Natural killer cell treated with Interleukin-12 subunit alpha and Interleukin-12 subunit beta and Interleukin-15 and Interleukin-18, amount 100 ng/mL, for 72 hours (primary cell): ENCODE measurements at regions not wholly inside any gene's neighbourhood (a gene's known extent, or its start where the extent isn't known, plus 50 kb on each side); places are given as distances from the start of the nearest gene placed in this dataset.

Source experiments
- ATAC-seq, 2 donors: fragments of 150-1000 bp; cut with Tn5 transposase in 1 of 2; sonication (Bioruptor Pico), chemical (Tn5 transposase) in 1 of 2; 2 replicates each; pipeline ENCODE4 v1.10.0; 2021
- DNase-seq: peaks from one replicate; pipeline ENCODE4 v3.0.0; 2022; ENCODE audit warnings: low spot score
- H3K27ac Mint-ChIP-seq, 2 donors: 1 replicate in 1 of 2; 2 replicates in 1 of 2; pipeline ENCODE4 v1.8.0; 2022; ENCODE audit warnings: mixed read lengths in 2 of 2, mild to moderate bottlenecking in 1 of 2, moderate library complexity in 1 of 2
- H3K27me3 Mint-ChIP-seq, 2 donors: 1 replicate in 1 of 2; 2 replicates in 1 of 2; pipeline ENCODE4 v1.8.0; 2022; ENCODE audit warnings: mixed read lengths in 2 of 2
- H3K36me3 Mint-ChIP-seq: one replicate; pipeline ENCODE4 v1.8.0; 2022; ENCODE audit warnings: mixed read lengths
- H3K4me1 Mint-ChIP-seq, 2 donors: 1 replicate in 1 of 2; 2 replicates in 1 of 2; pipeline ENCODE4 v1.8.0; 2022; ENCODE audit warnings: low read depth in 2 of 2, mixed read lengths in 2 of 2, mild to moderate bottlenecking in 1 of 2
- H3K4me3 Mint-ChIP-seq: one replicate; pipeline ENCODE4 v1.8.0; 2022; ENCODE audit warnings: mixed read lengths
- H3K9me3 Mint-ChIP-seq: 2 replicates; pipeline ENCODE4 v1.8.0; 2022; ENCODE audit warnings: mixed read lengths

DNA sequence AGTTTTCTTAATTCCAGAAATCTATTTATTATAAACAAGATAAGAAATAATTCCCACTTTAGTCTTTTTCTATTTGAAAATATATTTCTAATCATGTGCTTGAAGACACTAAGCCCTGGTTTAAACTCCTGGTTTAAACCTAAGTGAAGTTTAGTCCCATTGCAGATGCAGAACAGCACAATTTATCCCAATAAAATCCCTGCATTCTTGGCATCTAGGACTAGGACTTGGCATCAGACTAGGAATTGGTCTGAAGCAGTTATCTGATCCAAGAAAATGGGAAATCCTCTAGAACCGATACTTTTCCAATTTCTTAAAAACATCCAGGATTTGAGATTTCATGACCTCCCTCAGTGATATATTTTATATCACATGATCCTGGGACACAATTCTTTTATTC, 168.8 kb upstream of the VEPH1 start:
- no peaks in the 10 kb centered on the region for H3K36me3 Mint-ChIP-seq
- no peak overlapping the region for H3K27ac Mint-ChIP-seq
- no peak for DNase-seq
- no peaks in the 10 kb centered on the region for H3K9me3 Mint-ChIP-seq
- no peak for ATAC-seq
- H3K27me3 Mint-ChIP-seq, result no peaks in the 10 kb centered on the region
- no peak overlapping the region for H3K4me3 Mint-ChIP-seq
- H3K4me1 Mint-ChIP-seq, result no peaks in the 10 kb centered on the region

DNA sequence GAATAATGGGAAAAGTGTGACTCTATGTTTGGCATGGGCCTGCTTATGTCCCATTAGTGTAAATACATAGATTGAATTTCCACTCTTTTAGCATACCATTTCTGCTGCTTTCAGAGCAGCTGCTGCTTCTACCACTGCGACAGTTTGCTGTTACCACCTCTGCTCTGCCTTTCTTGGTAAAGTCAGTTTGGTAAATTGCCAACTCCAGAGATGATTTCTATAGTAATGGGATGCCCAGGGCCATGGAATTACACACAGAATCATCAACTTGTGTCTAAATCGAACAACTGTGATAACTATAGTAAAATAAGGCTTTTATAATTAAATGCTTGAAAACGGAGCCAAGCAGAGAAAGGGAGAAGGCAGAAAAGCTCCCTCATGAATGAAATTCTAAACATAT, 168.4 kb upstream of the VEPH1 start:
- H3K36me3 Mint-ChIP-seq, result no peaks in the 10 kb centered on the region
- DNase-seq, result no peak
- H3K27ac Mint-ChIP-seq, result no peak overlapping the region
- no peaks in the 10 kb centered on the region for H3K4me1 Mint-ChIP-seq
- no peaks in the 10 kb centered on the region for H3K27me3 Mint-ChIP-seq
- no peaks in the 10 kb centered on the region for H3K9me3 Mint-ChIP-seq
- H3K4me3 Mint-ChIP-seq, result no peak overlapping the region
- no peak for ATAC-seq

DNA sequence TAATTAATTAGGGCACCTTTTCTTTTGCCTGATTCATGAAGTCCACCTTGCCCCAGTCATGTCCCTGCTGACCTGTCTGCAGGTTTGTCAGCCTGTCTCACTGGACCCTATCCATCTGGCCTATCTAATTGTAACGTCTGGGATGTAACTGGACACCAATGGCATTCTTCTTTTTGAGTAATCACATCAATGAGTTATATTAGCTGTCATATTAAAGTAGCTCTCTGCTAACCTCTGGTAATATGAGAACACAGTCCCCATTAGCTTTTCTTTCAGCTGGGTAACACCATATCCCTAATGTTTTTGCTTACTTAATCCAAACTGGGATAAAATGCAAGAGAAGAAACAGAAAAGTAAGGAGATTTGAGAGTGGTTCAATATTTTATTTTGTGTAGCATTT, 166.2 kb upstream of the VEPH1 start:
- no peak for ATAC-seq
- no peaks in the 10 kb centered on the region for H3K9me3 Mint-ChIP-seq
- no peaks in the 10 kb centered on the region for H3K27me3 Mint-ChIP-seq
- H3K4me3 Mint-ChIP-seq, result no peak overlapping the region
- no peak for DNase-seq
- H3K4me1 Mint-ChIP-seq, result no peaks in the 10 kb centered on the region
- no peaks in the 10 kb centered on the region for H3K36me3 Mint-ChIP-seq
- H3K27ac Mint-ChIP-seq, result no peak overlapping the region

DNA sequence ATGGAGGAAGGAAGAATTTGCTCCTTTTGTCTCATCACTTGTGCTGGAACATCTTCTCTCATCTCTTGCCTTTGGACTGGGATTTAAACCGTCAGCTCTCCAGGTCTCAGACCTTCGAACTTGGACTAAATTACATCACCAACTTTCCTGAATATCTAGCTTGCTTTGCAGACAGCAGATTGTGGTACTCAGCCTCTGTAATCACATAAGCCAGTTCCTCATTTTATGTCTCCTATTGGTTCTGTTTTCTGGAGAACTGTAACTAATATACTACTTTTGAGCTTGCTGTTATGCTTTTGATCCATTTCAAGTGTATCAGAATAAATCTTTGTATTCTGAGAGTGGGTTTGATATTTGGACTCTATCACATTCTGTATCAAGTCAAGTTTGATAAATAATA, 164.3 kb upstream of the VEPH1 start:
- no peak overlapping the region for H3K4me3 Mint-ChIP-seq
- ATAC-seq, result no peak
- H3K9me3 Mint-ChIP-seq, result peaks cover 2% of the 10 kb centered on the region
- DNase-seq, result no peak
- H3K4me1 Mint-ChIP-seq, result no peaks in the 10 kb centered on the region
- no peak overlapping the region for H3K27ac Mint-ChIP-seq
- no peaks in the 10 kb centered on the region for H3K36me3 Mint-ChIP-seq
- H3K27me3 Mint-ChIP-seq, result no peaks in the 10 kb centered on the region

DNA sequence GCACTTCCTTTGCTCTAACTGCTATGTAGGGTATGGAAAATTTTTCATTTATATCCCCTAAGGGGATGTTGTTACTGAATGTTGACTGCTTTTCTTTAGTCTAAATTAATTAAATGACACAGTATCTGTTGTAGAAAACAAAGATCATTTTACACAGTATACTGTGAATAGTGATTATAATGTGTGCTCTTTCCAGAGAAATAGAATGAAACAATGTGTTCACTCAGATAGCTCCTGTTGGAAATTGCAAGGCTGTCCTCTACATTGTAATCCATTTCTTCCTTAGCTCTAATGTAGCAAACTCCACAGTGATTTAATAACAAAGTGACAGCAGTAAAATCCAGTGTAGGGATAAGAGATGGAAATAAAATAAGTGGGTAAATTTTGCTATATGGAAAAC, 159.0 kb upstream of the VEPH1 start:
- Mint-ChIP-seq H3K36me3 (no peaks in the 10 kb centered on the region), H3K9me3 (peaks cover 2% of the 10 kb centered on the region), H3K27ac (no peak overlapping the region), H3K4me3 (no peak overlapping the region), H3K27me3 (peaks cover 0 to 2% of the 10 kb centered on the region in 2 donors), H3K4me1 (no peaks in the 10 kb centered on the region)
- DNase-seq (no peak), ATAC-seq (no peak)

DNA sequence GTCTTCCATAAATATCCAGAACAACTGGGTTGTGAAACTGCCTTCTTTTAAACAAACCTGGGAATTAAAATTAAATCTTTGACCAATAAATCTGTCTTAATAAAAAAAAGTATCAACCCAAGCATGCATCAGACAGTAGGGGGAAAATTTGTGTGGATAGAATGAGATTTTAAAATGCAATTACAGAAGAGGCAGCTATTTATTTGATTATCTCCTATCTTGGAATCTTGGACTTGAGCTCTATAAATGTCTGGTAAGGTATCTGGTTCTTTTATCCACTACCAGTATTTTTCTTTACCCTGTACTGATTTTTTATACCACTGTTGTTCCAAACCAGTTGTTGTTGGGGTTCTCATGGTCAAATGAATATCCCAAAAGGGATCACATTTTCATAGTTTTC, 157.6 kb upstream of the VEPH1 start:
- Mint-ChIP-seq H3K36me3 (no peaks in the 10 kb centered on the region), H3K4me3 (no peak overlapping the region), H3K9me3 (peaks cover 4% of the 10 kb centered on the region), H3K4me1 (no peaks in the 10 kb centered on the region), H3K27me3 (peaks cover under 1 to 6% of the 10 kb centered on the region in 2 donors), H3K27ac (no peak overlapping the region)
- ATAC-seq (no peak), DNase-seq (no peak)

DNA sequence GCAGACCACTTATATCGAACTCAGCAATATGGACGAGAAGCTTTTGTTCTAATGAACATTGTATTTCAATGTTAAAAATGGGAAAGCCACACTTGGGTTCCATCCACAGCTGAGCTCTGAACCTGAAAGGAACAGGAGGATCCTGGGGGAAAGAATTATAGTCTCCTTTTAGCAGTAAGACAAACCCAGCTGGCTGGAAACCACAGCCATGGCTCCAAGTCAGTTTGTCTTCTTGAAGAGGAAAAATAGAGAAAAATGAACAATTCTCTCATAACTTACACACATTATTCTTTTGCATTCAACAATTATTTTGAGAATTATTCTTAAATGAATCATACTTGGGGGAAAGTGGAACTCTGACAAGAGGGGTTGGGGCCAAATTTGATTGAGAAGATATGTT, 149.2 kb upstream of the VEPH1 start:
- Mint-ChIP-seq H3K36me3 (no peaks in the 10 kb centered on the region), H3K4me3 (no peak overlapping the region), H3K9me3 (peaks cover 4% of the 10 kb centered on the region), H3K27me3 (peaks cover 2 to 5% of the 10 kb centered on the region in 2 donors), H3K27ac (no peak overlapping the region), H3K4me1 (no peaks in the 10 kb centered on the region)
- no peak for DNase-seq
- ATAC-seq, result no peak

DNA sequence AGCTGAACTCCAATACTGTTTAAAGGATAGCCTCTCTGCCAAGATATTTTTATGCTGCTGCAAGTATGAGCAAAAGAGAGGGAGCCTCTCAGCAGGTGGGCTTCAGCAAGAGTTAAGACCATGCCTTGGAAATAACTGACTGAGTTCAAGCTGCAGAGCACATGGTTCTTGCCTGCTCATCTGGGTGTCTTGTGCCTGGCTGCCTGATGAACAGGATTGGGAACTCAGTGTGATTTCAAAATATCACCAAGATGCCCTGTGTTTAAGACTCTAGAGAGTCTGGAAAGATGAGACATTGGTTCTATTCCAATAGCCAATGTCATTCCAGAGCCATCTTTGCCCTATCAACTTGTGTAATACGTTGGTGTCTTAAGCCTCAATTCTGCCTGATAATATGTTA, 147.5 kb upstream of the VEPH1 start:
- H3K4me3 Mint-ChIP-seq, result no peak overlapping the region
- no peaks in the 10 kb centered on the region for H3K4me1 Mint-ChIP-seq
- no peaks in the 10 kb centered on the region for H3K36me3 Mint-ChIP-seq
- no peak overlapping the region for H3K27ac Mint-ChIP-seq
- H3K27me3 Mint-ChIP-seq, result peaks cover 0 to under 1% of the 10 kb centered on the region in 2 donors
- DNase-seq (no peak), ATAC-seq (no peak)
- H3K9me3 Mint-ChIP-seq, result peaks cover 5% of the 10 kb centered on the region

DNA sequence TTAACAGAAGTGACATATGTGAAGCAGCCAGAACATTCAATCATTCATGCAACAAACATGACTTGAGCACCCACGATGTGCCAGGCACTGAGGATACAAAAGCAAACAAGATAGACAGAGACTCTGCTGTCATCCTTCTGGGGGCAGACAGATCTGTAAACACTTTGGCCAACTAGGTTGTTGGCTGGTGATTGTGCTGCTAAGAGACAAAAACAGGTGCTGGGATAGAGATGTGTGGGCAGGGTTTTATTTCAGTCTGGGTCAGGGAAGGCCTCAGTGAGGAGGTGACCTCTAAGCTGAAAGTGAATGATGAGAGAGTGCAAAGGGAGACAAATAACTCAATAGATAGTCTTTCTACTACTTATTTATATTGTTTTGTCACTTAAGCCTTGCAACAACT, 147.0 kb upstream of the VEPH1 start:
- Mint-ChIP-seq H3K4me1 (no peaks in the 10 kb centered on the region), H3K4me3 (no peak overlapping the region), H3K27me3 (no peaks in the 10 kb centered on the region), H3K36me3 (no peaks in the 10 kb centered on the region), H3K27ac (no peak overlapping the region), H3K9me3 (peaks cover 4% of the 10 kb centered on the region)
- DNase-seq (no peak), ATAC-seq (no peak)

DNA sequence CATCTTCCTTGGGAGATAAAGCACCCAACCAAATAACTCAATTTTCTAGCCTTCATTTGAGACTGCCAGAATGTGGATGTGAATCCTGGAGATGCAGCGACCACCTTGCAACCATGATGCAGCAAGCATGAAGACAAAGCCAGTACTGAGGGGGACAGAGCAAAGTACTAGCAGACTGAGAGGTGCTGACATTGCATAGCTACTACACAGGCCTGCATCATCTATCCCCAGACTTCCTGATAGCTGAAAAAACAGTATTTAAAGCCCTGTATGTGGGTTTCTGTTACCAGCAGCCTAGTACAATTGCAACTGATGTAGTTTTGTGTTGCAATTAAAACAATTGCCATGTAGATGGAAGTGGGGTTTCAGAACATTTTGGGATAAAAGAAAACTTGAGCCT, 146.3 kb upstream of the VEPH1 start:
- Mint-ChIP-seq H3K4me1 (no peaks in the 10 kb centered on the region), H3K9me3 (peaks cover 4% of the 10 kb centered on the region), H3K27me3 (no peaks in the 10 kb centered on the region), H3K36me3 (no peaks in the 10 kb centered on the region), H3K27ac (no peak overlapping the region), H3K4me3 (no peak overlapping the region)
- DNase-seq (no peak), ATAC-seq (no peak)

DNA sequence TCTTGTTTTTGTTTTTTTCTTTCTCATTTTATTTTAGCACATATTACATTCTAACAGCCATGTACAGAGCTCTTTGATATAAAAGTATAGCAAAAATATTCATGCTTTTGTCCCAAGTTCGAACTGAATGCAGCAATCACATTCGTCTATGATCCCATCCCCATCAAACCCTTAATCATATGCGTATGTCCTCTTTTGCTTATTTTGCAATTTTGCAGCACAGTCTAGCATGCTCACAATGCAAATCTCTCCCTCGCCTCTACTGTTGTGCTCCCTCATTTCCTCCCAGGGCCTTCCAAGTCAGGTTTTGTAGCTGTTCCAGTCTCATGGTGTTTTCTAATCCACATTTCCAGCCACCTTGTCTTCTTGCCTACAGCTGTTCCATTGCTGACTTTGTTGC, 144.6 kb upstream of the VEPH1 start:
- Mint-ChIP-seq H3K4me3 (no peak overlapping the region), H3K36me3 (no peaks in the 10 kb centered on the region), H3K27me3 (no peaks in the 10 kb centered on the region), H3K9me3 (peaks cover 4% of the 10 kb centered on the region), H3K4me1 (no peaks in the 10 kb centered on the region), H3K27ac (no peak overlapping the region)
- no peak for DNase-seq
- ATAC-seq, result no peak

DNA sequence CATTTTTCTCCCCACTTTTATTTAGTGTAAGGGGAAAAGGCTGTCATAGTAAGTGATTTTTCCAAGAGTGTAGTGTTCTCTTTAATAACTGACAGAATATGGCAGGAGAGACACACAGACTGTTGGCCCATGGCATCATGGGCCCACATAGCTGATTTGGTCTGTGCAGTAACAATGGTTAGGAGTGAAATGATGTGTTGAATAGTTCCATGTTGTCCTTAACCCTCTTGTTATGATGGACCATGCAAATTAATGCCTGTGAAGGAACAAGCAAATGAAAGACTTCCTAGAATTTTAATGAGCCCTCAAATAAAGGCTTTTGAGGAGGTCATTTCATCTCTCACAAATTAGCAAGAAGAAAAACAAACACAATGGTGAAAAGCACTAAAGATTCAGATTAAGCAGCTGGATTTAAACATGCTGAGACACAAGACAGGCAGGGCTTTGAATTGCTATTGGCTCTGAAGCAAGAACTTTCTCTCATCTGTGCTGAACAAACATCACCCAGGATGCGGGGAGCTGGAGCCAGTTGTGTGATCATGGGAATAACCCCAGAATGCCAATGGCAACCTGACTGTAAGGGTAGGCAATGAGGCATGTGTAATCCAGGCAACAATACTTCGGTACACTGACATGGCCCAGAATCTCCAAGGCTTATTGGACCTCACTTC, 136.7 kb upstream of the VEPH1 start:
- peaks cover 2 to 7% of the 10 kb centered on the region in 2 donors for H3K27me3 Mint-ChIP-seq

DNA sequence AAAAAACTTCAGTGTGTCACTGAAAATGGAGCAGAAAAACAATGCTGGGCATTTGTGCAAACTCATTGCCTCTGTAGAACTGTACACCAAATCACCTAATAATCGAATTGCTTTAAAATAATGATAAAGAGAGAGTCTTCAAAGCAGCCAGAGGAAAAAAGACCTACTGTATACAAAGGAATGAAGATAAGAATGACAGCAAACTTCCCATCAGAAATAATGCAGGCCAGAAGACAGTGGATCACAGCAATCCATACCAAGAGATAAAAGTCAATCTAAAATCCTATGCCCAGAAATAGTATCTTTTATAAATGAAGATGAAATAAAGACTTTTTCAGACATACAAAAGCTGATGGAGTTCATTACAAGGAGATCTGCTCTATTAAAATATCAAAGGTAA, 134.7 kb upstream of the VEPH1 start:
- Mint-ChIP-seq H3K4me1 (no peaks in the 10 kb centered on the region), H3K27ac (no peak overlapping the region), H3K36me3 (no peaks in the 10 kb centered on the region), H3K27me3 (peaks cover 2 to 7% of the 10 kb centered on the region in 2 donors), H3K9me3 (peaks cover 9% of the 10 kb centered on the region), H3K4me3 (no peak overlapping the region)
- DNase-seq, result no peak
- ATAC-seq, result no peak

More for the DNA sequence above, 136.7 kb upstream of the VEPH1 start:
- no peak for DNase-seq
- Mint-ChIP-seq H3K9me3 (peaks cover 9% of the 10 kb centered on the region), H3K36me3 (no peaks in the 10 kb centered on the region), H3K4me1 (no peaks in the 10 kb centered on the region), H3K4me3 (no peak overlapping the region), H3K27ac (no peak overlapping the region)
- ATAC-seq, result no peak

DNA sequence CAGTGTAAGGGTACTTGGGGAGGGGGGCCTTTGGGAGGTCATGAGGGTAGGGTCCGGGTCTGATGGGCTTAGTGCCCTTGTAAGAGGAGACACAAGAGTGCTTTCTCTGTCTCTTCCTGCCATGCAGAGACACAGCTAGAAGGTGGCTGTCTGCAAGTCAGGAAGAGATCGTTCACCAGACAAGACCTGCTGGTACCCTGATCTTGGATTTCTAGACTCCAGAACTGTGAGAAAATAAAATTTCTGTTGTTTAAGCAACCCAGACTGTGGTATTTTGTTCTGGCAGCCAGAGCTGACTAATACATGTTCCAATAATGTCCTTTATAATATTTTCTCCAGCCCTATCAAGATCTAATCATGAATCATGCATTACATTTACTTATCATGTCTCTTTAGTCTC, 130.0 kb upstream of the VEPH1 start:
- Mint-ChIP-seq H3K4me3 (no peak overlapping the region), H3K9me3 (peaks cover 9% of the 10 kb centered on the region), H3K36me3 (no peaks in the 10 kb centered on the region), H3K4me1 (no peaks in the 10 kb centered on the region), H3K27me3 (peaks cover 9 to 23% of the 10 kb centered on the region in 2 donors), H3K27ac (no peak overlapping the region)
- ATAC-seq, result no peak
- no peak for DNase-seq

DNA sequence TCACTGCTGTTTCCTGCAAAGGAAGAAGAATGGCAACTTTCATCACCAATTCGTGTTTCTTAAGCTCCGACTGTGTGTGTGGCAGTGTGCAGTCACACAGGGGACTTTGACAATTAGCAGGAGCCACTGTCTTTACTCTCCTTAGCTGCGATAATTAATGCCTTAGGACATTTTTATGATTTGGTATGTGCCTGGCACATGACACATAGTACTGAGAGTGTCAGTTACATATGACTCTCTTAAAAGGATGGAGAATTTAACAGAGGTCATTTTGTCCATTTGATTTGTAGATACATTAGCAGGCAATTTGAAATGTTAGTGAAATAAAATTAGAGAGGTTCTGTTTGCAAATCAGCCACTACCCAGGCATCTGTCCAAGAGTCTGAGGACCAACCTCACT, 128.9 kb upstream of the VEPH1 start:
- no peaks in the 10 kb centered on the region for H3K4me1 Mint-ChIP-seq
- peaks cover 11 to 28% of the 10 kb centered on the region in 2 donors for H3K27me3 Mint-ChIP-seq
- no peak overlapping the region for H3K4me3 Mint-ChIP-seq
- H3K27ac Mint-ChIP-seq, result no peak overlapping the region
- ATAC-seq (no peak), DNase-seq (no peak)
- peaks cover 5% of the 10 kb centered on the region for H3K9me3 Mint-ChIP-seq
- no peaks in the 10 kb centered on the region for H3K36me3 Mint-ChIP-seq
